Activated T-helper 1 cell treated with anti-CD3 and anti-CD28 coated beads, Interleukin-12 subunit alpha, Interleukin-12 subunit beta, Interleukin-2, Interleukin-4 antibody, amounts not matched to agents 30 ng/mL and 10 ng/mL and 1 ng/mL, durations not matched to agents 14 hours and 24 hours and 36 hours (primary cell): ENCODE measurements at regions not wholly inside any gene's neighbourhood (a gene's known extent, or its start where the extent isn't known, plus 50 kb on each side); places are given as distances from the start of the nearest gene placed in this dataset.

Source experiments
- DNase-seq: peaks from one replicate; pipeline ENCODE4 v3.0.0; 2021; ENCODE audit warnings: low spot score
- H3K27ac Mint-ChIP-seq: one replicate; pipeline ENCODE4 v1.8.0; 2021; ENCODE audit warnings: mild to moderate bottlenecking, mixed read lengths
- H3K27me3 Mint-ChIP-seq: one replicate; pipeline ENCODE4 v1.8.0; 2022; ENCODE audit warnings: mild to moderate bottlenecking, moderate library complexity, mixed read lengths; ENCODE audit not compliant: insufficient read depth
- H3K36me3 Mint-ChIP-seq: one replicate; pipeline ENCODE4 v1.8.0; 2021; ENCODE audit warnings: low read depth, mixed read lengths
- H3K4me1 Mint-ChIP-seq: one replicate; pipeline ENCODE4 v1.8.0; 2021; ENCODE audit warnings: low read depth, mixed read lengths
- H3K4me3 Mint-ChIP-seq: one replicate; pipeline ENCODE4 v1.8.0; 2021; ENCODE audit warnings: mild to moderate bottlenecking, moderate library complexity, mixed read lengths
- H3K9me3 Mint-ChIP-seq: one replicate; pipeline ENCODE4 v1.8.0; 2021; ENCODE audit warnings: mixed read lengths
- intact Hi-C: fragments of 100-400 bp; cut with micrococcal nuclease; formaldehyde crosslinking; loops from one replicate; pipeline ENCODE4 v1.15.1; 2024

DNA sequence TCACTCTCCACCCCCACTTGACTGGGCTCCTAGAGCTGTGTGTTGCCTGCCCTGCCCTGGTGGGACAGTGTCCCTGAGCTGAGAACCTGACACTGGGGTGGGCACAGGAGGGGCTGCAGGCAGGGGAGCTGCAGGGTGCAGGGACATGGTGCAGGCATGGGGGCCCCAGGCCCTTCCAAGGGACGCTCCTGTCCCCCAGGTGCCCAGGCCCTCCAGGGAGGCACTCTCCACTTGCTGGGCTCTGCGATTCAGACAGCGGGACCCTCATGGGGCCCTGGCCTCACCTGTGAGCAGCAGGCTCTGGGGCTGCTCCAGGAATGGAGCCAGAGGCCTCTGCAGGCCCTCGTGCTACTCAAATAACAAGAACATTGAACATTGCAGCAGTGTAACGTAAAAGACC is 89.4 kb downstream of the BARX1 start:
- H3K4me1 Mint-ChIP-seq = no peaks in the 10 kb centered on the region
- no peak overlapping the region for H3K4me3 Mint-ChIP-seq
- intact Hi-C loops = no loop called here
- H3K9me3 Mint-ChIP-seq = no peaks in the 10 kb centered on the region
- no peaks in the 10 kb centered on the region for H3K36me3 Mint-ChIP-seq
- DNase-seq = no peak
- H3K27ac Mint-ChIP-seq = no peak overlapping the region
- peaks cover under 1% of the 10 kb centered on the region for H3K27me3 Mint-ChIP-seq

GRCh38 chr9:93865245-93865644 is 89.9 kb downstream of the BARX1 start:
- Mint-ChIP-seq H3K27ac (no peak overlapping the region), H3K36me3 (no peaks in the 10 kb centered on the region), H3K4me1 (no peaks in the 10 kb centered on the region), H3K27me3 (peaks cover 4% of the 10 kb centered on the region), H3K4me3 (no peak overlapping the region), H3K9me3 (no peaks in the 10 kb centered on the region)
- intact Hi-C loops = no loop called here
- no peak for DNase-seq

DNA sequence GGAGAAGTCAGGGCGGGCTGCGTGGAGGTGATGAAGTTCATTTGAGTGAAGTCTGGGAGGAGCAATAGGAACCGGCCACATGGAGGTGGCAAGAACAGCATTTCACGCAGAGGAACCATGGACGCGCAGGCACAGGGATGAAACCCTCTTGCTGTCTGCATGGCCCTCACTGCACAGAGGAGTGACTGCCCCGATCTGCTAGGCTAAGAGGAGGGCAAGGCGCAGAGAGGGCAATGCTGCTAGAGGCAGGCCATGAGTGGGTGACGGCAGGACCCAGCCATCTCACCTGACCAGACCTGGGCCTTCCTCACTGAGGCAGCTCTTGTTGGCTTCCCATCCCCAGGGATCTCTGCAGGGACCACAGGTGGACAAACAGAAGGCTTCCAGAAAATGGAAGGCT is 90.3 kb downstream of the BARX1 start:
- intact Hi-C loops = no loop called here
- Mint-ChIP-seq H3K9me3 (no peaks in the 10 kb centered on the region), H3K4me3 (no peak overlapping the region), H3K36me3 (no peaks in the 10 kb centered on the region), H3K27me3 (peaks cover 4% of the 10 kb centered on the region), H3K4me1 (no peaks in the 10 kb centered on the region), H3K27ac (no peak overlapping the region)
- DNase-seq = no peak

DNA sequence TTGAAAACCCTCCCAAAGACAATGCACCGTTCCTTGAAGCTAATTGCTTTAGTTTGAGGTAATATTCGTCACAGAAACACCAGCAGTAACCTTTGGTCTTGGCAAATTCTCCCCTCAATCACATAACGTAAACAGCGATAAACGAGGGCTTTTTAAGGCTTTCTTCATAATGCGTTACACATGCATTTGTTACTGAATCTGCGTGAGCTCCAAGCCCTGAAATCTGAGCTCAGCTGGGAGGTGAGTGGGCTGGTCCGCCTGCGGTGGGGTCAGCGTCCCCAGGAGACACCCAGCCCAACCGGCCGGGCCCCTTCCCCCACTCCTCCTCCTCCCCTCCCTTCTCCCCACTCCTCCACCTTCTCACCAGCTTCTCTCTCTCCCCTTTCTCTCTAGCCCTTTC is 91.1 kb downstream of the BARX1 start:
- Mint-ChIP-seq H3K9me3 (no peaks in the 10 kb centered on the region), H3K36me3 (no peaks in the 10 kb centered on the region), H3K27me3 (peaks cover 6% of the 10 kb centered on the region), H3K4me3 (no peak overlapping the region), H3K27ac (no peak overlapping the region), H3K4me1 (no peaks in the 10 kb centered on the region)
- intact Hi-C loops = no loop called here
- no peak for DNase-seq

- Mint-ChIP-seq H3K4me1 (no peaks in the 10 kb centered on the region), H3K4me3 (no peak overlapping the region), H3K9me3 (no peaks in the 10 kb centered on the region), H3K36me3 (no peaks in the 10 kb centered on the region), H3K27me3 (peaks cover 10% of the 10 kb centered on the region), H3K27ac (no peak overlapping the region)
- DNase-seq = no peak
- intact Hi-C loops = no loop called here
These were observed 92.1 kb downstream of the BARX1 start for GRCh38 chr9:93862877-93863545.

- Mint-ChIP-seq H3K4me3 (no peak overlapping the region), H3K4me1 (no peaks in the 10 kb centered on the region), H3K27me3 (peaks cover 13% of the 10 kb centered on the region), H3K9me3 (no peaks in the 10 kb centered on the region), H3K27ac (no peak overlapping the region), H3K36me3 (no peaks in the 10 kb centered on the region)
- intact Hi-C loops = no loop called here
- no peak for DNase-seq
These were observed 93.3 kb downstream of the BARX1 start for GRCh38 chr9:93861736-93862358.

DNA sequence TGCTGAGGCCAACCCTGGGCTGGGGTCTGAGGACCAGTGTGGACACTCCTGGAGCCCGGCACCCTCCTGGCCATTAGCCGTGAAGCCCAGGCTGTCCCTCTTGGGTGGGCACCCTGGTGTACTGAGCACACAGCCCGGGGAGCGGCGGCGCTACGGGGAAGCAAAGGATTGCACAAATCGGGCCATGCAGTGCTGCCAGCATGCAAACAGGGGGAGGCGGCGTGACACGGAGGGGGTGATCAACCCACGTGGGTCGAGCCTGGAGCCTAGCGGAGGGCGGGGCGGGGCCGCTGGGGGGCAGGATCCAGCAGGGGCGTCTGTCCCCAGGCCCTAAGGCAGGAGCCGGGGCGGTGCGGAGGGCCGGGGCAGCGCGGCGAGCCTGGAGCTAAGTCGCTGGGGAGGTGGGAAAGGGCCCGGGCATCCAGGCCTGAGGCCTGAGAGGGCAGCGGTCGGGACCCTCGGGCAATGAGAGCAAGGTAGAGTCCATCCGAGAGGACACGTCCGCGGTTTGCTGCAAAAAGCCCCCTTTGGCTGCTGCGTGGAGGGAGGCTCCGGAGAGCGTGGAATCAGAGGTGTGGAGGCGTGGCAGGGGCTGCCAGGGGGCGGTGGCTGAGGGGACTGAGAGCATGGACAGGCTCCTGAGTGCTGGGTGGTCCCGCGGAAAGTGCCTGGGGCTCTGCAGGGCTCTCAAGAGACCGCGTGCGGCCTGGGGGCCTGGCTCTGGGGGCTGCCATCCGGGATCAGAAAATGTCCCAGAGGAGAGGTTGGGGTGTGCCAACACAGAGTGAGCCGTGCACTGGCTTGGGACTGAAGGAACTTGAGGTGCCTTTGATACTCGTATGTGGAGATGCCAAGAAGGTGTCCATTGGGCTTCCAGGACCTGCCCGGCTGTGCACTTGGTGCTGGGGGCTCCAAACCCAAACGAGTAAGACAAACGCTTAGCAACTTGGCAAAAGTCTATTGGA is 94.2 kb downstream of the BARX1 start:
- no peak overlapping the region for H3K27ac Mint-ChIP-seq
- no peak overlapping the region for H3K4me3 Mint-ChIP-seq
- DNase-seq = no peak
- H3K27me3 Mint-ChIP-seq = peaks cover 16% of the 10 kb centered on the region
- no peaks in the 10 kb centered on the region for H3K4me1 Mint-ChIP-seq
- intact Hi-C loops = no loop called here
- H3K36me3 Mint-ChIP-seq = no peaks in the 10 kb centered on the region
- H3K9me3 Mint-ChIP-seq = no peaks in the 10 kb centered on the region

- Mint-ChIP-seq H3K4me3 (no peak overlapping the region), H3K36me3 (no peaks in the 10 kb centered on the region), H3K9me3 (no peaks in the 10 kb centered on the region), H3K27ac (no peak overlapping the region), H3K27me3 (peaks cover 26% of the 10 kb centered on the region), H3K4me1 (no peaks in the 10 kb centered on the region)
- no peak for DNase-seq
- intact Hi-C loops = no loop called here
These were observed 95.5 kb downstream of the BARX1 start for GRCh38 chr9:93859431-93860215.

GRCh38 chr9:93857528-93857927 is 97.6 kb downstream of the BARX1 start:
- Mint-ChIP-seq H3K27me3 (peaks cover 29% of the 10 kb centered on the region), H3K9me3 (no peaks in the 10 kb centered on the region), H3K27ac (no peak overlapping the region), H3K4me3 (no peak overlapping the region), H3K4me1 (no peaks in the 10 kb centered on the region), H3K36me3 (no peaks in the 10 kb centered on the region)
- intact Hi-C loops = no loop called here
- no peak for DNase-seq

GRCh38 chr9:93852728-93853127 is 102.4 kb downstream of the BARX1 start:
- no peak for DNase-seq
- no peaks in the 10 kb centered on the region for H3K36me3 Mint-ChIP-seq
- no peaks in the 10 kb centered on the region for H3K9me3 Mint-ChIP-seq
- H3K4me1 Mint-ChIP-seq = no peaks in the 10 kb centered on the region
- H3K27me3 Mint-ChIP-seq = peaks cover 34% of the 10 kb centered on the region
- intact Hi-C loops = no loop called here
- no peak overlapping the region for H3K4me3 Mint-ChIP-seq
- H3K27ac Mint-ChIP-seq = no peak overlapping the region

DNA sequence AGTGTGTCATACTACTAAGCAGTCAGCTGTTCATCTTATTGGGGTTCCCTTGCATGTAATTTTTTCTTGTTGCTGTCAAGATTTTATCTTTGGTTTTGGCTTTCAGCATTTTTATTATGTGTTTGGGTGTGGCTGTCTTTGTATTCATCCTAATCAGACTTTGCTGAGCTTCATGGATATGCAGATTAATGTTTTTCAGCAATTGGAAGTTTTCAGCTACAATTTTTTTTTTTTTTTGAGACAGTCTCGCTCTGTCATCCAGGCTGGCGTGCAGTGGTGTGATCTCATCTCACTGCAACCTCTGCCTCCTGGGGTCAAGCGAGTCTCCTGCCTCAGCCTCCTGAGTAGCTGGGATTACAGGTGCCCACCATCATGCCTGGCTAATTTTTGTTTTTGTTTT is 108.8 kb downstream of the BARX1 start:
- no peak overlapping the region for H3K4me3 Mint-ChIP-seq
- no peak for DNase-seq
- no peak overlapping the region for H3K27ac Mint-ChIP-seq
- intact Hi-C loops = no loop called here
- H3K9me3 Mint-ChIP-seq = no peaks in the 10 kb centered on the region
- no peaks in the 10 kb centered on the region for H3K36me3 Mint-ChIP-seq
- peaks cover 32% of the 10 kb centered on the region for H3K27me3 Mint-ChIP-seq
- no peaks in the 10 kb centered on the region for H3K4me1 Mint-ChIP-seq

- no peak for DNase-seq
- H3K27me3 Mint-ChIP-seq = peaks cover 20% of the 10 kb centered on the region
- H3K9me3 Mint-ChIP-seq = no peaks in the 10 kb centered on the region
- no peaks in the 10 kb centered on the region for H3K4me1 Mint-ChIP-seq
- intact Hi-C loops = no loop called here
- H3K27ac Mint-ChIP-seq = no peak overlapping the region
- no peak overlapping the region for H3K4me3 Mint-ChIP-seq
- H3K36me3 Mint-ChIP-seq = no peaks in the 10 kb centered on the region
These were observed 111.8 kb downstream of the BARX1 start for GRCh38 chr9:93843396-93843795.
